ENCODE measurements at regions not wholly inside any gene's neighbourhood (a gene's known extent, or its start where the extent isn't known, plus 50 kb on each side); places are given as distances from the start of the nearest gene placed in this dataset.

DNA sequence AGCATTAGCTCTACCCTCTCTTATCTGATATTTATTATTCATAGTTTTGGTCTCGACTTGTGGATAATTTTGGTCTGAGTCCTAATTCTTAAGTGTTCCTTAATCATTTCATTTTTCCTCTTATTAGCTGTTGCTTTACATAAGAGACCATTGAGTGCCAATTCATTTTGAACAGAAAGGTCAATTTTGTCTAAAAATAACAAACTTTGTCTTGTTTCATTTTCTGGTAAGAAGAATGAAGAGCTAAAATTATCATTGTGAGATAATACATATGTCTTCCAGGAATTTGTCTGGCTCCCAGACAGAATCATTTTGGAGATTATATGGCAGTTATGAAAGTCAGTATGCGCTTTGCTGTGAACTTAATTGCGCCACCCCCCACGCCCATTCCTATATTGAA lies 1471.8 kb downstream of the PCDH7 start:
- TF ChIP-seq, protein P1, sequence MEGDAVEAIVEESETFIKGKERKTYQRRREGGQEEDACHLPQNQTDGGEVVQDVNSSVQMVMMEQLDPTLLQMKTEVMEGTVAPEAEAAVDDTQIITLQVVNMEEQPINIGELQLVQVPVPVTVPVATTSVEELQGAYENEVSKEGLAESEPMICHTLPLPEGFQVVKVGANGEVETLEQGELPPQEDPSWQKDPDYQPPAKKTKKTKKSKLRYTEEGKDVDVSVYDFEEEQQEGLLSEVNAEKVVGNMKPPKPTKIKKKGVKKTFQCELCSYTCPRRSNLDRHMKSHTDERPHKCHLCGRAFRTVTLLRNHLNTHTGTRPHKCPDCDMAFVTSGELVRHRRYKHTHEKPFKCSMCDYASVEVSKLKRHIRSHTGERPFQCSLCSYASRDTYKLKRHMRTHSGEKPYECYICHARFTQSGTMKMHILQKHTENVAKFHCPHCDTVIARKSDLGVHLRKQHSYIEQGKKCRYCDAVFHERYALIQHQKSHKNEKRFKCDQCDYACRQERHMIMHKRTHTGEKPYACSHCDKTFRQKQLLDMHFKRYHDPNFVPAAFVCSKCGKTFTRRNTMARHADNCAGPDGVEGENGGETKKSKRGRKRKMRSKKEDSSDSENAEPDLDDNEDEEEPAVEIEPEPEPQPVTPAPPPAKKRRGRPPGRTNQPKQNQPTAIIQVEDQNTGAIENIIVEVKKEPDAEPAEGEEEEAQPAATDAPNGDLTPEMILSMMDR (IDR thresholded peaks at IDR 0.05) = no peak
- no peak for TF ChIP-seq POLR2A (IDR thresholded peaks at IDR 0.05)
- no peak for TF ChIP-seq EP300 (IDR thresholded peaks at IDR 0.05)

All from stomach (tissue), 4 donors.